Esophagus squamous epithelium (tissue), 4 donors: ENCODE measurements at regions not wholly inside any gene's neighbourhood (a gene's known extent, or its start where the extent isn't known, plus 50 kb on each side); places are given as distances from the start of the nearest gene placed in this dataset.

Source experiments
- CTCF ChIP-seq, 6 experiments: fragments of 450-650 bp in 4 of 6; fragments of 200-600 bp in 2 of 6; sonication (generic) in 2 of 6; IDR thresholded peaks; one replicate each; pipeline ENCODE4 v1.5.1; 2016 to 2019; ENCODE audit warnings: antibody characterized with exemption in 6 of 6, mild to moderate bottlenecking in 4 of 6, moderate library complexity in 4 of 6
- POLR2A ChIP-seq, 4 donors: fragments of 450-650 bp; IDR thresholded peaks; one replicate each; pipeline ENCODE4 v1.6.1; 2017; ENCODE audit warnings: antibody characterized with exemption in 4 of 4, mild to moderate bottlenecking in 4 of 4, moderate library complexity in 3 of 4

GRCh38 chr10:112002206-112002605, 181.4 kb downstream of the GPAM start:
- TF ChIP-seq CTCF (IDR thresholded peaks at IDR 0.05) (no peak), POLR2A (IDR thresholded peaks at IDR 0.05) (no peak)
